ENCODE measurements at regions not wholly inside any gene's neighbourhood (a gene's known extent, or its start where the extent isn't known, plus 50 kb on each side); places are given as distances from the start of the nearest gene placed in this dataset.

DNA sequence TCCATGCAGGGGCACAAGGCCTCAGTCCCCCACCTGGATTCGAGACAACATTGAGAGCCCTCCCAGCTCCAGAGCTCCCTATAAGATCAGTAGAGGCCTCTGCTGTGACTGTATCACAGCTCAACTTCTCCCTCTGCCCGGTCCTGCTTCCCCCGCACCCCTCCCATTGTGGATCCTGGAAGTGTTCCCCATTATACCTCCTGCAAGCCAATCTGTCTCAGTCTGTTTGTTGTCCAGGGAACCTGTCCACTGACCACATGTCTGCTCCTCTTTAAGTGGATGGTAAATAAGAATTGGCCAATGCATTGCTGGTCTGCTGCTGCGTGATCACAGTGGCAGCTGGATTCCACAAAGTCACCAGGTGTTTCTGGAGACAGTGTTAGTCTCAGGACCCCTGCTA lies 259.7 kb upstream of the HABP2 start:
- no peak for DNase-seq
- TF ChIP-seq TEAD4 (IDR thresholded peaks at IDR 0.05; ENCODE audit: borderline replicate concordance, insufficient read depth) (no peak), NFIC (IDR thresholded peaks at IDR 0.05; ENCODE audit: borderline replicate concordance) (no peak), YY1 (IDR thresholded peaks at IDR 0.05; ENCODE audit: low read depth) (no peak), RAD21 (IDR thresholded peaks at IDR 0.05; ENCODE audit: low read length) (no peak), FOXM1 (IDR thresholded peaks at IDR 0.05; ENCODE audit: low read depth) (no peak), RFX5 (IDR thresholded peaks at IDR 0.05; ENCODE audit: low read length) (no peak)
- TF ChIP-seq, protein P1, sequence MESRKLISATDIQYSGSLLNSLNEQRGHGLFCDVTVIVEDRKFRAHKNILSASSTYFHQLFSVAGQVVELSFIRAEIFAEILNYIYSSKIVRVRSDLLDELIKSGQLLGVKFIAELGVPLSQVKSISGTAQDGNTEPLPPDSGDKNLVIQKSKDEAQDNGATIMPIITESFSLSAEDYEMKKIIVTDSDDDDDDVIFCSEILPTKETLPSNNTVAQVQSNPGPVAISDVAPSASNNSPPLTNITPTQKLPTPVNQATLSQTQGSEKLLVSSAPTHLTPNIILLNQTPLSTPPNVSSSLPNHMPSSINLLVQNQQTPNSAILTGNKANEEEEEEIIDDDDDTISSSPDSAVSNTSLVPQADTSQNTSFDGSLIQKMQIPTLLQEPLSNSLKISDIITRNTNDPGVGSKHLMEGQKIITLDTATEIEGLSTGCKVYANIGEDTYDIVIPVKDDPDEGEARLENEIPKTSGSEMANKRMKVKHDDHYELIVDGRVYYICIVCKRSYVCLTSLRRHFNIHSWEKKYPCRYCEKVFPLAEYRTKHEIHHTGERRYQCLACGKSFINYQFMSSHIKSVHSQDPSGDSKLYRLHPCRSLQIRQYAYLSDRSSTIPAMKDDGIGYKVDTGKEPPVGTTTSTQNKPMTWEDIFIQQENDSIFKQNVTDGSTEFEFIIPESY (IDR thresholded peaks at IDR 0.05; ENCODE audit: borderline replicate concordance, low read depth) = no peak
- WGBS (ENCODE audit: low lambda C conversion rate) = 87% methylated on average over 4 of the region's 4 CpGs
- H3K4me2 ChIP-seq = no peak overlapping the region
- no peak overlapping the region for H3K9ac ChIP-seq
- ChIA-PET CTCF (no interaction called here), POLR2A (no interaction called here)
- no peaks in the 10 kb centered on the region for H3K79me2 ChIP-seq (ENCODE audit: insufficient read depth)
- no peaks in the 10 kb centered on the region for H3F3A ChIP-seq (replicated peaks; ENCODE audit: insufficient read depth)
- no peaks in the 10 kb centered on the region for H4K20me1 ChIP-seq (ENCODE audit: insufficient read depth)
- no peaks in the 10 kb centered on the region for H3K27me3 ChIP-seq (ENCODE audit: insufficient read depth)
- no peak overlapping the region for H2AFZ ChIP-seq (ENCODE audit: low read depth)
- no peaks in the 10 kb centered on the region for H3K36me3 ChIP-seq (replicated peaks in 1 of 2; ENCODE audit: control insufficient read depth in 1 of 2, insufficient read depth in 2 of 2, low read length in 1 of 2)
- H3K27ac ChIP-seq (ENCODE audit: low read depth in 2 of 2, low read length in 1 of 2) = no peak overlapping the region
- no peaks in the 10 kb centered on the region for H3K4me1 ChIP-seq (ENCODE audit: control insufficient read depth in 1 of 2, insufficient read depth in 2 of 2, low read depth in 1 of 2, low read length in 1 of 2)
- H3K9me2 ChIP-seq = no peaks in the 10 kb centered on the region
- H3K4me3 ChIP-seq (ENCODE audit: low read depth in 2 of 2, low read length in 1 of 2) = no peak overlapping the region
- no peaks in the 10 kb centered on the region for H3K9me3 ChIP-seq

DNA sequence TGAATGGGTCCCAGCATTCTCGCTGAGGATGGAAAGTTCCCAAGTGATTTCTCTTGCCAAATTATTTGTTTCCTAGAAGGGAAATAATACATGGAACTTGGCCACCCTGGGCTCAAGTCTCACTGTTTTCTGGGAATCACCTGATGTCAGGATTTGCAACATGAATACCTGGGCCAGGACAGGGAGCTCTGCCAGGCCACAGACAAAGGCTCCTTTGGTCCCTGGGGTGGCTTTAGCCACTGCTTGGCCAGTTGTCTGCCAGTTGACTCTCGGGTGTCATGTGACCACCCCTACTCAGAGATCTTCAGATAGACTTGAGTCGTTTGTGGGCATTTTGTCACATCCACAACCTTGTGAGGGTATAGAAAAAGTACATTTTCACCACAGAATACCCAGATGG lies 258.0 kb upstream of the HABP2 start:
- POLR2A ChIA-PET = no interaction called here
- no peak overlapping the region for H2AFZ ChIP-seq (ENCODE audit: low read depth)
- TF ChIP-seq RCOR1 (IDR thresholded peaks at IDR 0.05; ENCODE audit: low read length) (no peak), RFX5 (IDR thresholded peaks at IDR 0.05; ENCODE audit: low read length) (no peak), NRF1 (IDR thresholded peaks at IDR 0.05; ENCODE audit: low read depth, low read length) (no peak), RAD21 (IDR thresholded peaks at IDR 0.05; ENCODE audit: low read length) (no peak), GABPA (IDR thresholded peaks at IDR 0.05; ENCODE audit: low read depth) (no peak), POLR2AphosphoS5 (IDR thresholded peaks at IDR 0.05; ENCODE audit: low read depth, low read length) (no peak), JUND (IDR thresholded peaks at IDR 0.05) (no peak), FOSL2 (IDR thresholded peaks at IDR 0.05; ENCODE audit: borderline replicate concordance, low read depth) (no peak)
- TF ChIP-seq, protein P2, sequence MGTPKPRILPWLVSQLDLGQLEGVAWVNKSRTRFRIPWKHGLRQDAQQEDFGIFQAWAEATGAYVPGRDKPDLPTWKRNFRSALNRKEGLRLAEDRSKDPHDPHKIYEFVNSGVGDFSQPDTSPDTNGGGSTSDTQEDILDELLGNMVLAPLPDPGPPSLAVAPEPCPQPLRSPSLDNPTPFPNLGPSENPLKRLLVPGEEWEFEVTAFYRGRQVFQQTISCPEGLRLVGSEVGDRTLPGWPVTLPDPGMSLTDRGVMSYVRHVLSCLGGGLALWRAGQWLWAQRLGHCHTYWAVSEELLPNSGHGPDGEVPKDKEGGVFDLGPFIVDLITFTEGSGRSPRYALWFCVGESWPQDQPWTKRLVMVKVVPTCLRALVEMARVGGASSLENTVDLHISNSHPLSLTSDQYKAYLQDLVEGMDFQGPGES (IDR thresholded peaks at IDR 0.05; ENCODE audit: low read depth, low read length) = no peak
- TF ChIP-seq, protein P3, sequence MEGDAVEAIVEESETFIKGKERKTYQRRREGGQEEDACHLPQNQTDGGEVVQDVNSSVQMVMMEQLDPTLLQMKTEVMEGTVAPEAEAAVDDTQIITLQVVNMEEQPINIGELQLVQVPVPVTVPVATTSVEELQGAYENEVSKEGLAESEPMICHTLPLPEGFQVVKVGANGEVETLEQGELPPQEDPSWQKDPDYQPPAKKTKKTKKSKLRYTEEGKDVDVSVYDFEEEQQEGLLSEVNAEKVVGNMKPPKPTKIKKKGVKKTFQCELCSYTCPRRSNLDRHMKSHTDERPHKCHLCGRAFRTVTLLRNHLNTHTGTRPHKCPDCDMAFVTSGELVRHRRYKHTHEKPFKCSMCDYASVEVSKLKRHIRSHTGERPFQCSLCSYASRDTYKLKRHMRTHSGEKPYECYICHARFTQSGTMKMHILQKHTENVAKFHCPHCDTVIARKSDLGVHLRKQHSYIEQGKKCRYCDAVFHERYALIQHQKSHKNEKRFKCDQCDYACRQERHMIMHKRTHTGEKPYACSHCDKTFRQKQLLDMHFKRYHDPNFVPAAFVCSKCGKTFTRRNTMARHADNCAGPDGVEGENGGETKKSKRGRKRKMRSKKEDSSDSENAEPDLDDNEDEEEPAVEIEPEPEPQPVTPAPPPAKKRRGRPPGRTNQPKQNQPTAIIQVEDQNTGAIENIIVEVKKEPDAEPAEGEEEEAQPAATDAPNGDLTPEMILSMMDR (IDR thresholded peaks at IDR 0.05) = no peak
- TF ChIP-seq, protein P4, sequence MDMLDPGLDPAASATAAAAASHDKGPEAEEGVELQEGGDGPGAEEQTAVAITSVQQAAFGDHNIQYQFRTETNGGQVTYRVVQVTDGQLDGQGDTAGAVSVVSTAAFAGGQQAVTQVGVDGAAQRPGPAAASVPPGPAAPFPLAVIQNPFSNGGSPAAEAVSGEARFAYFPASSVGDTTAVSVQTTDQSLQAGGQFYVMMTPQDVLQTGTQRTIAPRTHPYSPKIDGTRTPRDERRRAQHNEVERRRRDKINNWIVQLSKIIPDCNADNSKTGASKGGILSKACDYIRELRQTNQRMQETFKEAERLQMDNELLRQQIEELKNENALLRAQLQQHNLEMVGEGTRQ (IDR thresholded peaks at IDR 0.05; ENCODE audit: borderline replicate concordance, low read depth, low read length) = no peak
- TF ChIP-seq, protein P5, sequence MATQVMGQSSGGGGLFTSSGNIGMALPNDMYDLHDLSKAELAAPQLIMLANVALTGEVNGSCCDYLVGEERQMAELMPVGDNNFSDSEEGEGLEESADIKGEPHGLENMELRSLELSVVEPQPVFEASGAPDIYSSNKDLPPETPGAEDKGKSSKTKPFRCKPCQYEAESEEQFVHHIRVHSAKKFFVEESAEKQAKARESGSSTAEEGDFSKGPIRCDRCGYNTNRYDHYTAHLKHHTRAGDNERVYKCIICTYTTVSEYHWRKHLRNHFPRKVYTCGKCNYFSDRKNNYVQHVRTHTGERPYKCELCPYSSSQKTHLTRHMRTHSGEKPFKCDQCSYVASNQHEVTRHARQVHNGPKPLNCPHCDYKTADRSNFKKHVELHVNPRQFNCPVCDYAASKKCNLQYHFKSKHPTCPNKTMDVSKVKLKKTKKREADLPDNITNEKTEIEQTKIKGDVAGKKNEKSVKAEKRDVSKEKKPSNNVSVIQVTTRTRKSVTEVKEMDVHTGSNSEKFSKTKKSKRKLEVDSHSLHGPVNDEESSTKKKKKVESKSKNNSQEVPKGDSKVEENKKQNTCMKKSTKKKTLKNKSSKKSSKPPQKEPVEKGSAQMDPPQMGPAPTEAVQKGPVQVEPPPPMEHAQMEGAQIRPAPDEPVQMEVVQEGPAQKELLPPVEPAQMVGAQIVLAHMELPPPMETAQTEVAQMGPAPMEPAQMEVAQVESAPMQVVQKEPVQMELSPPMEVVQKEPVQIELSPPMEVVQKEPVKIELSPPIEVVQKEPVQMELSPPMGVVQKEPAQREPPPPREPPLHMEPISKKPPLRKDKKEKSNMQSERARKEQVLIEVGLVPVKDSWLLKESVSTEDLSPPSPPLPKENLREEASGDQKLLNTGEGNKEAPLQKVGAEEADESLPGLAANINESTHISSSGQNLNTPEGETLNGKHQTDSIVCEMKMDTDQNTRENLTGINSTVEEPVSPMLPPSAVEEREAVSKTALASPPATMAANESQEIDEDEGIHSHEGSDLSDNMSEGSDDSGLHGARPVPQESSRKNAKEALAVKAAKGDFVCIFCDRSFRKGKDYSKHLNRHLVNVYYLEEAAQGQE (IDR thresholded peaks at IDR 0.05; ENCODE audit: low read depth, low read length) = no peak
- TF ChIP-seq, protein P1 (IDR thresholded peaks at IDR 0.05; ENCODE audit: borderline replicate concordance, low read depth) = no peak

More for the DNA sequence above, 258.0 kb upstream of the HABP2 start:
- CTCF ChIA-PET = no interaction called here
- 59% methylated on average over 3 of the region's 3 CpGs for WGBS (ENCODE audit: low lambda C conversion rate)
- no peaks in the 10 kb centered on the region for H3K27me3 ChIP-seq (ENCODE audit: insufficient read depth)
- no peak overlapping the region for H3K27ac ChIP-seq (ENCODE audit: low read depth in 2 of 2, low read length in 1 of 2)
- H3K9me3 ChIP-seq = no peaks in the 10 kb centered on the region
- no peaks in the 10 kb centered on the region for H3K4me1 ChIP-seq (ENCODE audit: control insufficient read depth in 1 of 2, insufficient read depth in 2 of 2, low read depth in 1 of 2, low read length in 1 of 2)
- no peaks in the 10 kb centered on the region for H3K36me3 ChIP-seq (replicated peaks in 1 of 2; ENCODE audit: control insufficient read depth in 1 of 2, insufficient read depth in 2 of 2, low read length in 1 of 2)
- H3K79me2 ChIP-seq (ENCODE audit: insufficient read depth) = no peaks in the 10 kb centered on the region
- H3F3A ChIP-seq (replicated peaks; ENCODE audit: insufficient read depth) = no peaks in the 10 kb centered on the region
- H3K4me2 ChIP-seq = no peak overlapping the region
- no peaks in the 10 kb centered on the region for H3K9me2 ChIP-seq
- H3K4me3 ChIP-seq (ENCODE audit: low read depth in 2 of 2, low read length in 1 of 2) = no peak overlapping the region
- no peak for DNase-seq
- H4K20me1 ChIP-seq (ENCODE audit: insufficient read depth) = no peaks in the 10 kb centered on the region
- no peak overlapping the region for H3K9ac ChIP-seq
